Naive thymus-derived CD4-positive, alpha-beta T cell (primary cell): ENCODE measurements at regions not wholly inside any gene's neighbourhood (a gene's known extent, or its start where the extent isn't known, plus 50 kb on each side); places are given as distances from the start of the nearest gene placed in this dataset.

Experiments
- ATAC-seq: fragments of 150-1000 bp; cut with Tn5 transposase; 2 replicates; pipeline ENCODE4 v1.10.0; 2021; ENCODE audit warnings: mild to moderate bottlenecking, moderate library complexity
- CTCF ChIA-PET: fragments of 350-600 bp; sonication (Branson Sonifier 250); formaldehyde crosslinking; loops from one replicate; lab custom pipeline; 2021; ENCODE audit warnings: antibody characterized with exemption; lab: Charles Lee
- POLR2A ChIA-PET: fragments of 350-600 bp; sonication (Branson Sonifier 250); formaldehyde crosslinking; loops from one replicate; lab custom pipeline; 2021; ENCODE audit warnings: antibody characterized with exemption, inconsistent platforms; lab: Charles Lee
- DNase-seq, 9 donors: peaks; one replicate each; pipeline versions ENCODE4 v3.0.0 to v3.0.0-alpha.2; 2020 to 2022; ENCODE audit warnings: mixed read lengths in 1 of 9
- H3K27ac ChIP-seq: one replicate; pipeline ENCODE4 v1.7.0; 2013; ENCODE audit warnings: mild to moderate bottlenecking, low read depth, low read length, moderate library complexity
- H3K27me3 ChIP-seq, 2 donors: one replicate each; pipeline ENCODE4 v1.7.0; 2013; ENCODE audit warnings: low read length in 2 of 2, mild to moderate bottlenecking in 2 of 2, moderate library complexity in 2 of 2; ENCODE audit not compliant: control insufficient read depth in 2 of 2, insufficient read depth in 2 of 2
- H3K36me3 ChIP-seq, 3 experiments: 1 replicate in 2 of 3; 2 replicates in 1 of 3; pipeline ENCODE4 v1.7.0; 2013; ENCODE audit warnings: low read length in 3 of 3, mild to moderate bottlenecking in 3 of 3, moderate library complexity in 1 of 3; ENCODE audit not compliant: insufficient read depth in 3 of 3, control insufficient read depth in 2 of 3
- H3K4me1 ChIP-seq, 2 donors: one replicate each; pipeline ENCODE4 v1.7.0; 2013; ENCODE audit warnings: low read length in 2 of 2, mild to moderate bottlenecking in 2 of 2, moderate library complexity in 1 of 2; ENCODE audit not compliant: control insufficient read depth in 2 of 2, insufficient read depth in 2 of 2
- H3K4me3 ChIP-seq: 2 replicates; pipeline ENCODE4 v1.7.0; 2013; ENCODE audit warnings: mild to moderate bottlenecking, low read length
- H3K9me3 ChIP-seq, 3 experiments: 1 replicate in 2 of 3; 2 replicates in 1 of 3; pipeline ENCODE4 v1.7.0; 2013; ENCODE audit warnings: low read length in 3 of 3; ENCODE audit not compliant: control insufficient read depth in 2 of 3
- H3K27ac Mint-ChIP-seq, 9 donors: one replicate each; pipeline ENCODE4 v1.8.0; 2020 to 2022; ENCODE audit warnings: mixed read lengths in 9 of 9, mild to moderate bottlenecking in 8 of 9, moderate library complexity in 5 of 9, inconsistent platforms in 2 of 9
- H3K27me3 Mint-ChIP-seq, 5 donors: one replicate each; pipeline ENCODE4 v1.8.0; 2021 to 2022; ENCODE audit warnings: mixed read lengths in 5 of 5, mild to moderate bottlenecking in 1 of 5
- H3K36me3 Mint-ChIP-seq, 5 donors: one replicate each; pipeline ENCODE4 v1.8.0; 2020 to 2022; ENCODE audit warnings: mixed read lengths in 5 of 5, mild to moderate bottlenecking in 3 of 5, inconsistent platforms in 1 of 5
- H3K4me1 Mint-ChIP-seq, 7 donors: one replicate each; pipeline ENCODE4 v1.8.0; 2020 to 2022; ENCODE audit warnings: mixed read lengths in 7 of 7, mild to moderate bottlenecking in 3 of 7, inconsistent platforms in 1 of 7
- H3K4me3 Mint-ChIP-seq, 10 donors: one replicate each; pipeline ENCODE4 v1.8.0; 2020 to 2022; ENCODE audit warnings: mild to moderate bottlenecking in 10 of 10, mixed read lengths in 10 of 10, moderate library complexity in 6 of 10, inconsistent platforms in 2 of 10
- H3K9me3 Mint-ChIP-seq, 11 donors: one replicate each; pipeline ENCODE4 v1.8.0; 2020 to 2022; ENCODE audit warnings: mixed read lengths in 11 of 11, mild to moderate bottlenecking in 4 of 11, inconsistent platforms in 1 of 11, moderate library complexity in 1 of 11
- intact Hi-C, 2 donors: fragments of 100-400 bp; cut with micrococcal nuclease; formaldehyde crosslinking; loops; one replicate each; pipeline ENCODE4 v1.15.1; 2023

GRCh38 chr13:89796196-89796595 lies 1551.3 kb upstream of the MIR17HG start:
- DNase-seq (no peak), ATAC-seq (no peak)
- intact Hi-C loops = no loop called here
- Histone ChIP-seq H3K27ac (no peak overlapping the region), H3K4me3 (no peak overlapping the region), H3K36me3 (no peaks in the 10 kb centered on the region), H3K27me3 (no peaks in the 10 kb centered on the region), H3K4me1 (no peaks in the 10 kb centered on the region), H3K9me3 (no peaks in the 10 kb centered on the region)
- Mint-ChIP-seq H3K9me3 (peaks cover 0 to 34% (median 6%) of the 10 kb centered on the region in 11 donors), H3K36me3 (no peaks in the 10 kb centered on the region), H3K27me3 (no peaks in the 10 kb centered on the region), H3K4me1 (no peaks in the 10 kb centered on the region), H3K27ac (no peak overlapping the region), H3K4me3 (no peak overlapping the region)
- POLR2A ChIA-PET = no interaction called here
- CTCF ChIA-PET = no interaction called here

DNA sequence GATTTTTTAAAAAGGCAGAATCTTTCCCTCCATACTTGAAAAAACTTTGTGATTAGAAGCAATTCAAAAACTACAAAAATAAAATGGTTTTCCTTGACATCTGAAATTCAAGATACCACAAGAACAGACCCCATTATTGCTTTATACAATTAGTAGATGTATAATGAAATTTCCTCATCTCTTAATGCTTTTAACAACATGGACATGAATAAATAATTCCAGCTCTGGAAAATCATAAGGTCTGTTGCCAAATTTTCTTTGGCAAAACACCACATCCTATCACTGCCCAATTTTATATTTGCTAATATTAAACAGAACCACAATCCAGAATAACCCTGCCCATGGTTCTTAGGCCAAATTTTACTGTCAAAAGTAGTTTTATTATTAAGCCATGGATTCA lies 1543.6 kb upstream of the MIR17HG start:
- no peak overlapping the region for H3K27ac Mint-ChIP-seq
- H3K36me3 Mint-ChIP-seq = no peaks in the 10 kb centered on the region
- intact Hi-C loops = no loop called here
- H3K9me3 Mint-ChIP-seq = peaks cover 0 to 46% (median 5%) of the 10 kb centered on the region in 11 donors
- CTCF ChIA-PET = no interaction called here
- H3K27me3 Mint-ChIP-seq = no peaks in the 10 kb centered on the region
- Histone ChIP-seq H3K36me3 (no peaks in the 10 kb centered on the region), H3K4me1 (no peaks in the 10 kb centered on the region), H3K4me3 (no peak overlapping the region), H3K9me3 (no peaks in the 10 kb centered on the region), H3K27me3 (no peaks in the 10 kb centered on the region), H3K27ac (no peak overlapping the region)
- DNase-seq (no peak), ATAC-seq (no peak)
- POLR2A ChIA-PET = no interaction called here
- H3K4me1 Mint-ChIP-seq = no peaks in the 10 kb centered on the region
- H3K4me3 Mint-ChIP-seq = no peak overlapping the region

DNA sequence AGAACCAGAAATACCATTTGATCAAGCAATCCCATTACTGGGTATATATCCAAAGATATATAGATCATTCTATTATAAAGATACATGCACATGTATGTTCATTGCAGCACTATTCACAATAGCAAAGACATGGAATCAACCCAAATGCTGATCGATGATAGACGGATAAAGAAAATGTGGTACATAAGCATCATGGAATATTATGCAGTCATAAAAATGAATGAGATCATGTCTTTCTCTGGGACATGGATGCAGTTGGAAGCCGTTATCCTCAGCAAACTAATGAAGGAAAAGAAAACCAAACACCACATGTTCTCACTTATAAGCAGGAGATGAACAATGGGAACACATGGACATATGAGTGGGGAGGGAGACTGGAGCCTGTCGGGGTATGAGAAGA lies 1540.9 kb upstream of the MIR17HG start:
- no peaks in the 10 kb centered on the region for H3K4me1 Mint-ChIP-seq
- H3K4me1 ChIP-seq = no peaks in the 10 kb centered on the region
- intact Hi-C loops = no loop called here
- no peak overlapping the region for H3K4me3 Mint-ChIP-seq
- no peak overlapping the region for H3K27ac ChIP-seq
- DNase-seq (no peak), ATAC-seq (no peak)
- H3K27me3 Mint-ChIP-seq = no peaks in the 10 kb centered on the region
- H3K27me3 ChIP-seq = no peaks in the 10 kb centered on the region
- no peaks in the 10 kb centered on the region for H3K36me3 ChIP-seq
- POLR2A ChIA-PET = no interaction called here
- no peak overlapping the region for H3K4me3 ChIP-seq
- H3K9me3 ChIP-seq = no peaks in the 10 kb centered on the region
- CTCF ChIA-PET = no interaction called here
- H3K27ac Mint-ChIP-seq = no peak overlapping the region
- H3K9me3 Mint-ChIP-seq = peaks cover under 1 to 33% (median 4%) of the 10 kb centered on the region in 11 donors
- H3K36me3 Mint-ChIP-seq = no peaks in the 10 kb centered on the region

DNA sequence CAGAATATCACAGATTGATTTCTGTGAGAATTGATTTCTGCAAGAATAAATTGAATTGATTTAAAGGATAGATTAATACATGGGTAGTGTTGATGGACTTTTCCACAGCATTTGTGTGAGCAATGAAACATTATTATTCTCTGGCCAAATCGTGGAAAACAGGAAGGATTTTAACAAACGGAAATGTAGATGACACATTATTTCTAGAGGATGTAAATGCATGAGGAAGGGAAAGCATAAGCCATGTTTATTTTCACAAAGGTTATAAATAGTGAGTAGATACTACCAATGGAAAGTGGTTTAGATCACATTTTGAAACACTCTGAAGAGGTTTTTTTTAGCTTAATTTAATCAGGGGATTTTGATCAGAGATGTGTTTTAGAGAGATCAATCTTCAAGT lies 1534.6 kb upstream of the MIR17HG start:
- no peak overlapping the region for H3K27ac Mint-ChIP-seq
- ChIA-PET CTCF (no interaction called here), POLR2A (no interaction called here)
- H3K36me3 ChIP-seq = no peaks in the 10 kb centered on the region
- H3K27me3 Mint-ChIP-seq = no peaks in the 10 kb centered on the region
- intact Hi-C loops = no loop called here
- ATAC-seq = no peak
- no peak for DNase-seq
- H3K4me3 ChIP-seq = no peak overlapping the region
- H3K27ac ChIP-seq = no peak overlapping the region
- no peaks in the 10 kb centered on the region for H3K4me1 ChIP-seq
- peaks cover 0 to 37% (median 10%) of the 10 kb centered on the region in 11 donors for H3K9me3 Mint-ChIP-seq
- no peaks in the 10 kb centered on the region for H3K4me1 Mint-ChIP-seq
- no peaks in the 10 kb centered on the region for H3K36me3 Mint-ChIP-seq
- no peaks in the 10 kb centered on the region for H3K9me3 ChIP-seq
- no peaks in the 10 kb centered on the region for H3K27me3 ChIP-seq
- H3K4me3 Mint-ChIP-seq = no peak overlapping the region

- CTCF ChIA-PET = no interaction called here
Observed at GRCh38 chr13:89816404-89816803, 1531.1 kb upstream of the MIR17HG start.

DNA sequence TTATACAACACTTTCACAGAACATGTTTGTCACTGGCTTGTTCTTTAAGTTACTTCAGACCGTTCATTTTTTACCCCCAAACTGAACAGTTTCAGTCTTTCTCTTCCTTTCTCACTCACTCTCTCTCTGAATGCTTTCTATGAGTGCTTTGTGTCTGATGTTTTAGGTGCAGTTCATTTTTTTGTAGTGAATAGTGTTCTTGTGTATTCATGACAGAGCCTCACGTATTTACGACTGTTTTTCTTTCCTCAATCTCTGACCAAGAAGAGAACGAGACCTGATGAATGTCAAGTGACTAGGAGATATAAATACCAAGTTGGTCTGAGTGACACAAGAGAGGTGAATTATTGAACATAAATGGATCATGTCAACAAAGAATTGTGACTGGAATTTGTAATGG lies 1525.0 kb upstream of the MIR17HG start:
- no peaks in the 10 kb centered on the region for H3K27me3 Mint-ChIP-seq
- no peaks in the 10 kb centered on the region for H3K4me1 ChIP-seq
- no peak overlapping the region for H3K27ac Mint-ChIP-seq
- intact Hi-C loops = no loop called here
- no peak overlapping the region for H3K4me3 Mint-ChIP-seq
- DNase-seq (no peak), ATAC-seq (no peak)
- H3K9me3 ChIP-seq = no peaks in the 10 kb centered on the region
- H3K4me1 Mint-ChIP-seq = no peaks in the 10 kb centered on the region
- POLR2A ChIA-PET = no interaction called here
- peaks cover 0 to 26% (median 6%) of the 10 kb centered on the region in 11 donors for H3K9me3 Mint-ChIP-seq
- H3K4me3 ChIP-seq = no peak overlapping the region
- CTCF ChIA-PET = no interaction called here
- no peaks in the 10 kb centered on the region for H3K36me3 ChIP-seq
- H3K36me3 Mint-ChIP-seq = no peaks in the 10 kb centered on the region
- no peaks in the 10 kb centered on the region for H3K27me3 ChIP-seq
- no peak overlapping the region for H3K27ac ChIP-seq

More at GRCh38 chr13:89816404-89816803, 1531.1 kb upstream of the MIR17HG start:
- H3K27ac Mint-ChIP-seq = no peak overlapping the region
- H3K9me3 Mint-ChIP-seq = peaks cover 0 to 45% (median 11%) of the 10 kb centered on the region in 11 donors
- no peak for ATAC-seq
- H3K36me3 ChIP-seq = no peaks in the 10 kb centered on the region
- DNase-seq = no peak
- no peaks in the 10 kb centered on the region for H3K4me1 Mint-ChIP-seq
- H3K27me3 Mint-ChIP-seq = no peaks in the 10 kb centered on the region
- H3K36me3 Mint-ChIP-seq = no peaks in the 10 kb centered on the region
- H3K4me3 Mint-ChIP-seq = no peak overlapping the region
- no peak overlapping the region for H3K27ac ChIP-seq
- no peaks in the 10 kb centered on the region for H3K27me3 ChIP-seq
- H3K4me1 ChIP-seq = no peaks in the 10 kb centered on the region
- no peaks in the 10 kb centered on the region for H3K9me3 ChIP-seq
- intact Hi-C loops = no loop called here
- POLR2A ChIA-PET = no interaction called here
- no peak overlapping the region for H3K4me3 ChIP-seq

DNA sequence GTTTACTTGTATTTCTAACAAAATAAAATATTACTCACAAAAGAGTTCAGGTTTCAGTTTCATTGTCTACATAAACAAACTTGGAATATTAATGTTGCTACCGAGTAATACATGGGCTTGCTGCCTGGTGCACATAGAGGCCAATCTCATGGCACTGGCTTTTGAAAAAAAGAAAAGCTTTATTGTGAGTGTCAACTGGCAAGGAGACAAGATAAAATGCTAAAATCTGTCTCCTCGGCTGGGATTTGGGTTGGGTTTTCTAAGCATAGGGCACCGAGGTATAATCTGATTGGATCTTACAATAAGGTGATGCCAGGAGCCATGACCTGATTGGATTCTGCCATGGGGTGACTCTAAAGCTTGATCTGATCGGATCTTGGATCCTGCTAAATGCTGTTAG lies 1519.9 kb upstream of the MIR17HG start:
- no peak for DNase-seq
- POLR2A ChIA-PET = no interaction called here
- Mint-ChIP-seq H3K27me3 (no peaks in the 10 kb centered on the region), H3K4me1 (no peaks in the 10 kb centered on the region), H3K27ac (no peak overlapping the region), H3K4me3 (no peak overlapping the region), H3K9me3 (peaks cover 0 to 5% (median 2%) of the 10 kb centered on the region in 11 donors), H3K36me3 (no peaks in the 10 kb centered on the region)
- CTCF ChIA-PET = no interaction called here
- Histone ChIP-seq H3K27me3 (no peaks in the 10 kb centered on the region), H3K36me3 (no peaks in the 10 kb centered on the region), H3K4me1 (no peaks in the 10 kb centered on the region), H3K4me3 (no peak overlapping the region), H3K9me3 (no peaks in the 10 kb centered on the region), H3K27ac (no peak overlapping the region)
- intact Hi-C loops = no loop called here
- no peak for ATAC-seq
